Naive thymus-derived CD8-positive, alpha-beta T cell (primary cell): ENCODE measurements at regions not wholly inside any gene's neighbourhood (a gene's known extent, or its start where the extent isn't known, plus 50 kb on each side); places are given as distances from the start of the nearest gene placed in this dataset.

Source experiments
- ATAC-seq, 2 donors: fragments of 150-1000 bp; cut with Tn5 transposase in 1 of 2; sonication (Bioruptor Pico), chemical (Tn5 transposase) in 1 of 2; 1 replicate in 1 of 2; 2 replicates in 1 of 2; pipeline ENCODE4 v1.10.0; 2021; ENCODE audit warnings: mild to moderate bottlenecking in 2 of 2, moderate library complexity in 2 of 2
- POLR2A ChIA-PET: fragments of 350-600 bp; sonication (Branson Sonifier 250); formaldehyde crosslinking; loops from one replicate; lab custom pipeline; 2021; ENCODE audit warnings: antibody characterized with exemption; lab: Charles Lee
- DNase-seq, 10 donors: peaks; one replicate each; pipeline versions ENCODE4 v3.0.0 to v3.0.0-alpha.2; 2020 to 2022
- H3K27ac Mint-ChIP-seq, 10 donors: one replicate each; pipeline ENCODE4 v1.8.0; 2020 to 2022; ENCODE audit warnings: mild to moderate bottlenecking in 10 of 10, mixed read lengths in 10 of 10, moderate library complexity in 4 of 10, inconsistent platforms in 1 of 10
- H3K27me3 Mint-ChIP-seq, 5 donors: one replicate each; pipeline ENCODE4 v1.8.0; 2021 to 2022; ENCODE audit warnings: mixed read lengths in 5 of 5
- H3K36me3 Mint-ChIP-seq, 3 donors: one replicate each; pipeline ENCODE4 v1.8.0; 2020 to 2022; ENCODE audit warnings: mixed read lengths in 3 of 3, mild to moderate bottlenecking in 2 of 3, inconsistent platforms in 1 of 3
- H3K4me1 Mint-ChIP-seq, 4 donors: one replicate each; pipeline ENCODE4 v1.8.0; 2021 to 2022; ENCODE audit warnings: mixed read lengths in 4 of 4
- H3K4me3 Mint-ChIP-seq, 10 donors: one replicate each; pipeline ENCODE4 v1.8.0; 2020 to 2022; ENCODE audit warnings: mild to moderate bottlenecking in 10 of 10, mixed read lengths in 10 of 10, moderate library complexity in 6 of 10, inconsistent platforms in 1 of 10
- H3K9me3 Mint-ChIP-seq, 9 donors: one replicate each; pipeline ENCODE4 v1.8.0; 2020 to 2022; ENCODE audit warnings: mixed read lengths in 9 of 9, mild to moderate bottlenecking in 3 of 9, inconsistent platforms in 1 of 9, moderate library complexity in 1 of 9

DNA sequence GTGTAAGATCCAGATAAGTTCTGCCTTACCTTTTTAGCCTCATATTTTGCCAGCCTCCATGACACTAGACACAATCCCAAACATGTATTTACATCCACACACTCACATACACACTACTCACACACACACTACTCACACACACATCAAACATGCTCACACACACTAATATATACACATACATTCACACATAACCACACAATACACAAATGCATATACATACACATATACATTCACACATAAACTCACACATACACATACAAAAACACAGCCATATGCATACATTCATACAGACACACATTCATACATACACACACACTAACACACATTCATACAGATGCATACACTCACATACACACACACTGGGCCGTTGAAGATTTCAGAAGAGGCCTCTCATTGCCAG is 109.5 kb downstream of the MAIP1 start:
- Mint-ChIP-seq H3K27ac (no peak overlapping the region), H3K36me3 (no peaks in the 10 kb centered on the region), H3K9me3 (no peaks in the 10 kb centered on the region), H3K4me3 (no peak overlapping the region), H3K4me1 (no peaks in the 10 kb centered on the region), H3K27me3 (peaks cover 0 to 21% (median 4%) of the 10 kb centered on the region in 5 donors)
- ATAC-seq (no peak), DNase-seq (no peak)
- POLR2A ChIA-PET = no interaction called here

DNA sequence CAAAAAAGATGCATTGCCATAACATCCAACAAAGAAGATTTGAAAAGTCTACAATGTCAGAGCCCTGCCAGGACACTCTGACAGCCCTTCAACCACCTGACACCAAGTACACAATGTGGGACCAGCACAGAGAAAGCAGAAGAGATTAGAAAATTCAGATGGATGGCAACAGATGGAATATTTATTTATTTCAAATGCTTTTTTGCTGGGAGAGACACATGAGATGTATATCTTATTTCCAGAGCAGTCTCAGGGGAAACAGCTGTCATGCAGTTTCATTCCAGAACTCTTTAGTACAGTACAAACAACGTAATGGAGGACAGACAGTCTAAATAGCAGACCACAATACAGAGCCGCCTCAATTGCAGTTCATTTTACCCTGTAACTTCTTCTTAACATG is 110.1 kb downstream of the MAIP1 start:
- POLR2A ChIA-PET = no interaction called here
- Mint-ChIP-seq H3K4me3 (no peak overlapping the region), H3K36me3 (no peaks in the 10 kb centered on the region), H3K4me1 (no peaks in the 10 kb centered on the region), H3K27me3 (peaks cover 0 to 21% (median 4%) of the 10 kb centered on the region in 5 donors), H3K9me3 (no peaks in the 10 kb centered on the region), H3K27ac (no peak overlapping the region)
- DNase-seq = no peak
- ATAC-seq = no peak

DNA sequence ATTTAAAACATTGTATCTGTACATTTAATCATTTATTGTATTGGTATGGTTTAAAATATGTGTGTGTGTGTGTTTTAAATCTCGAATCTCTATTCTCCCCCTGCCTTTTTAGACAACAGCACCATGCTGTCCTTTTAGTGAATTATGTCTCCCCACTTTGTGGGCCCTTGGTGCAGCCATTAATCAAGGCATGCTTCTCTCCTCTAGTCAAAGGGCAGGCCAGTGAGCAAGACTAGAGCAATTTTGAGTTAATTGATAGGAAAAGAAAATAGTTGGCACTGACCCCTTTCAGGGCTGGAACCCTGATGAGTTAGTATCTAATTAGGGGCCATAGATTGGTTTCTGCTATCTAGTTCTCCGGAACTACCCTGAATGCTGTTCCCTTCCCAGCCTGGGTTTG is 111.0 kb downstream of the MAIP1 start:
- H3K9me3 Mint-ChIP-seq = peaks cover 0 to 3% (median 0%) of the 10 kb centered on the region in 9 donors
- POLR2A ChIA-PET = no interaction called here

DNA sequence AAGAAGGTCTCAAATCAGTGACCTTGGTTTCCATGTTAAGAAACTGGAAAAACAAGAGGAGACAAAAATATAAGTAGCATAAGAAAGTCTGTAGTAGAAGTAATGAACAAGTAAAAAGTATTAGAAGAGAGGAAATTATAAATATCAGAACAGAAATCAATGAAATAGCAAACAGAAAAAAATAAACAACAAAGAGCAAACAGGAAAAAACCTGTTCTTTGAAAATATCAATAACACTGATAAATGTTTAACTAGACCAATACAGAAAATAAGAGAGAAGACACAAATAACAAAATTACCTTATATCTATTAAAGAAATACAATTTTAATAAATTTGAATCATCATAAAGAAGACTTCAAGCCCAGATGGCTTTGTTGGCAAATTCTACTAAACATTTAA is 113.3 kb downstream of the MAIP1 start:
- POLR2A ChIA-PET = no interaction called here
- Mint-ChIP-seq H3K27me3 (peaks cover 0 to 12% (median 4%) of the 10 kb centered on the region in 5 donors), H3K36me3 (no peaks in the 10 kb centered on the region), H3K9me3 (peaks cover 0 to 12% (median 1%) of the 10 kb centered on the region in 9 donors), H3K27ac (no peak overlapping the region), H3K4me1 (no peaks in the 10 kb centered on the region), H3K4me3 (no peak overlapping the region)
- DNase-seq = no peak
- ATAC-seq = no peak

More for the DNA sequence above, 111.0 kb downstream of the MAIP1 start:
- DNase-seq = no peak
- ATAC-seq = no peak
- Mint-ChIP-seq H3K27ac (no peak overlapping the region), H3K27me3 (peaks cover 0 to 21% (median 4%) of the 10 kb centered on the region in 5 donors), H3K4me1 (no peaks in the 10 kb centered on the region), H3K36me3 (no peaks in the 10 kb centered on the region), H3K4me3 (no peak overlapping the region)

DNA sequence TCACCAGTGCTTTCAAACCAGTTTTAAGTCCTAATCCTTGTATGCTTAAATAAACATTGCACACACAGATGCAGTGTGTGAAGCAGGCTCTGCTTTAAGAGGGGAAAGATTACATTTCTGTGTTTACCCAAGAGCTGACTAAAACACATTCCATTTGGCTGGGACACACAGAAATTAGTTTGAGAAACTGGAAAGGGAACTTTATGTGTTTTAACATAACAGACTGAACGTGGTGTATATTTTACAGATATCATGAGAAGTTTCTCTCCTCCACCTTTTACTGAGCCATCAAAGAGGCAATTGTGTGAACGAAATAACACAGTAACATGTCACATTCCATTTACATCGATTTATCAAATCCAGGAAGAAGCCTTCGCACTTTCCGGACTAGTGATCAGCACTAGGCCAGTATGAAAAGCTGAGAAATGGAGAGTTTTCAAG is 121.8 kb downstream of the MAIP1 start:
- ATAC-seq (no peak), DNase-seq (no peak)
- H3K4me1 Mint-ChIP-seq = no peaks in the 10 kb centered on the region
- peaks cover 0 to 2% (median 0%) of the 10 kb centered on the region in 9 donors for H3K9me3 Mint-ChIP-seq
- POLR2A ChIA-PET = no interaction called here
- no peak overlapping the region for H3K4me3 Mint-ChIP-seq
- no peak overlapping the region for H3K27ac Mint-ChIP-seq
- H3K36me3 Mint-ChIP-seq = no peaks in the 10 kb centered on the region
- H3K27me3 Mint-ChIP-seq = peaks cover 3 to 21% (median 11%) of the 10 kb centered on the region in 5 donors

DNA sequence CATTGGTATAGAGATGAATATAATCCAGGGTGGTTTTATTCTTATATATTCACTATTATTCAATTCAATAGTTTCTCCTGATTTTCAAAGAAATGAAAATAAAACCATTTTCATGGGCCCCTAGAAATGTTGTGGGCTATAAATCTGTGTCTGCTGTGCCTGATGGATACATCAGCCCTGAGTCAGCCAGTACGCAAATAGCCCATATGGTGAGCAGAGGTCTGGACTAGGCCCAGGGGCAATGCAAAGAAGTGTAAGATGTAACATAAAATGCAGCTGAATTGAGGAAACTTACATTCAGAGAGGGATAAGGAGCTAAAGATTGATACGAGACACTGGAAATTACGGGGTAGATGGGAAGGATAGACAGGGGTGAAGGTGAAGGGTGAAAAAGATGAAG is 122.5 kb downstream of the MAIP1 start:
- ATAC-seq (no peak), DNase-seq (no peak)
- Mint-ChIP-seq H3K27me3 (peaks cover 5 to 27% (median 11%) of the 10 kb centered on the region in 5 donors), H3K4me3 (no peak overlapping the region), H3K4me1 (no peaks in the 10 kb centered on the region), H3K27ac (no peak overlapping the region), H3K36me3 (no peaks in the 10 kb centered on the region), H3K9me3 (peaks cover 0 to 2% (median 0%) of the 10 kb centered on the region in 9 donors)
- POLR2A ChIA-PET = no interaction called here

DNA sequence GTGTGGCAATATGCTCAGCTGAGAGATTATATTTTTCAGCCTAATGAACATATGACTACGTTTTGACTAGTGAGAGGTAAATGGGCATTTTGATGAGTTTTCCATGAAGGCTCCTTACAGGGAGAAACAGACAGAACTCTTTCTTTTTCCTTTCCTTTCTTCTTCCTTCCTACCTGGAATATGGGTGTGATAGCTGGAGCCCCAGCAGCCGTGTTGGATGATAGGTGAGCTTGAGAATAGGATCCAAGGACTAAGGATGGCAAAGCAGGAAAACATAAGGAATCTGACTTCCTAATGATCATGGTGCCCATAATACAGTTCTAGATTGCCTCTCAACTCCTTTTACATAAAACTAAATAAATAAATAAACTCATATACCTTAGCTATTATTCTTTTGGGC is 124.0 kb downstream of the MAIP1 start:
- peaks cover 0 to 2% (median 0%) of the 10 kb centered on the region in 9 donors for H3K9me3 Mint-ChIP-seq
- no peak overlapping the region for H3K27ac Mint-ChIP-seq
- H3K27me3 Mint-ChIP-seq = peaks cover 7 to 31% (median 9%) of the 10 kb centered on the region in 5 donors
- ATAC-seq (no peak), DNase-seq (no peak)
- H3K4me3 Mint-ChIP-seq = no peak overlapping the region
- H3K4me1 Mint-ChIP-seq = no peaks in the 10 kb centered on the region
- no peaks in the 10 kb centered on the region for H3K36me3 Mint-ChIP-seq
- POLR2A ChIA-PET = no interaction called here

DNA sequence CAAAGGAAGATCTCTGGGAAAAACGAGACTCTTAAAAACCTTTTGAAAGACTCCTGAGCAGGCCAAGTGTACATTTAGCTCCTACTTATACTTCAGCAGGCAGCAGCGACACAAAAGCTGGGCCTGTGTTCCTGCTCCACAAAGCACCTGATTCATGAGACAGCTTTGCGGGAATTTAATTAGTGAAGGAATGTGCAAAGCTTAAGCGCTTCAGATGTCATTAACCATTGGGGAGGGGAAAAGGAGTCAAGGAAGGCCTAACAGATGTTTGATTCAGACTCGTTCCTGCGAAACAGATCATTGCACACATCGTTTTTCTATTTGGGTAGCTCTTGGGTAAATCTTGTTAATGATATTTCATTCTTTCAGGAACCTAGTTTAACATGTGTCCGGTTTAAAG is 125.9 kb downstream of the MAIP1 start:
- H3K36me3 Mint-ChIP-seq = no peaks in the 10 kb centered on the region
- ATAC-seq (no peak), DNase-seq (no peak)
- no peaks in the 10 kb centered on the region for H3K4me1 Mint-ChIP-seq
- peaks cover 0 to 2% (median 0%) of the 10 kb centered on the region in 9 donors for H3K9me3 Mint-ChIP-seq
- H3K27ac Mint-ChIP-seq = no peak overlapping the region
- POLR2A ChIA-PET = no interaction called here
- H3K27me3 Mint-ChIP-seq = peaks cover 6 to 31% (median 12%) of the 10 kb centered on the region in 5 donors
- H3K4me3 Mint-ChIP-seq = no peak overlapping the region

DNA sequence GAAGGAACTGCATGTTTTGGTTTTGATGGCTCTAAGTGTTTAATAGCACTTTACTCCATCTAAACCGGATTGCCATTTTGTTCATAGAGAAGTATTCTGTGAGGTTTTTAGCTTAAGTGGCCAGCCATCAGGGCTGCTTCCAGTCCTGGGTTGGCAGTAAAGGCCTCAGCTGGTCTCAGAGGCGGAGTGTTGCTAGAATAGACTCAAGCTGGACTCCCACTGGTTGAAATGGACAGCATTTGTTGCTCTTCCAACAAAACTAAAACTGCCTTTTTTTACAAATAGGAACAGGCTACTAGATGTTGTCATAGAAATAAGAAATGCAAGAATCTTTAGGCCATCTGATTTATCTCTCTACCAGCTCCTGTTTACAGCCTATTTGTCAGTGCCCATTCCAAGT is 126.4 kb downstream of the MAIP1 start:
- POLR2A ChIA-PET = no interaction called here
- Mint-ChIP-seq H3K27ac (no peak overlapping the region), H3K27me3 (peaks cover 6 to 31% (median 12%) of the 10 kb centered on the region in 5 donors), H3K9me3 (peaks cover 0 to 2% (median 0%) of the 10 kb centered on the region in 9 donors), H3K4me1 (no peaks in the 10 kb centered on the region), H3K36me3 (no peaks in the 10 kb centered on the region), H3K4me3 (no peak overlapping the region)
- ATAC-seq (no peak), DNase-seq (no peak)

DNA sequence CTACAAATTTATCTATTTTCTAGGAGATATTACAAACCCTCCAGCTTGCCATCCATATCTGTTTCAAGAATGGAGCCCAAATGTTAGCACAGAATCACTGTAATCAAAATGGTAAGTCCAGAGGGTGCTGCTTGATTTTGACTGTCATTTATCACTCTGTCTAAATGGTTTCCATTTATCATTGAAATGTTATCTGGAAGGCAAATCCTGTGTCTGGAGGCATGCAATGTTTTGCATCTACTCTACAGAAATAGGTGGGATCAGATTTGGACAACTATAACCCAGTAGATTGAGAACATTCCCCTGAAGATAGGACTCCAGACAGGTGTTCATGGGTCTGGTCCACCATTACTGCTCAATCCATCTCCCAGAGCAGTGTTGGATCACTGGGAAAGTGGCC is 128.7 kb downstream of the MAIP1 start:
- POLR2A ChIA-PET = no interaction called here
- Mint-ChIP-seq H3K4me3 (no peak overlapping the region), H3K27me3 (peaks cover 7 to 31% (median 13%) of the 10 kb centered on the region in 5 donors), H3K9me3 (peaks cover 0 to 2% (median 0%) of the 10 kb centered on the region in 9 donors), H3K4me1 (no peaks in the 10 kb centered on the region), H3K36me3 (no peaks in the 10 kb centered on the region), H3K27ac (no peak overlapping the region)
- ATAC-seq (no peak), DNase-seq (no peak)

DNA sequence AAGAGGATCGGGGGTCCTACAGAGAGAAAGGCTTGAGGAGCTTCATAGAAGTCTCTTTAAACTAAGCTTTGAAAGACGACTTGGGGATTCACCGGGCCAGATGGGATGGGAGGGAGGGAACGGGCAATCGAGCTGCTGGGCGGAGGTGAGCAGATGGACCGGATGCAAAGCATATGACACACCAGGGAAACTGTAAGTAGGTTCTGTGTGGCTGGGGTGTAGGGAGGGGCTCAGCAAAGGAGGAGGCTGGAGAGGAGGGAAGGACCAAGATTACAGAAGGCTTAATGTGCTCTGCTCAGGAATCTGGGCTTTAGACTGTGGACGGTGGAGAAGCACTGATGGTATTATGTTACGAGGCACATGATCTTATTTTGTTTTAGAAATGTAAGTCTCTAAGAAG is 131.5 kb downstream of the MAIP1 start:
- DNase-seq (no peak), ATAC-seq (no peak)
- Mint-ChIP-seq H3K4me3 (no peak overlapping the region), H3K27ac (no peak overlapping the region), H3K4me1 (no peaks in the 10 kb centered on the region), H3K36me3 (no peaks in the 10 kb centered on the region), H3K27me3 (peaks cover 0 to 38% (median 10%) of the 10 kb centered on the region in 5 donors), H3K9me3 (no peaks in the 10 kb centered on the region)
- POLR2A ChIA-PET = no interaction called here

DNA sequence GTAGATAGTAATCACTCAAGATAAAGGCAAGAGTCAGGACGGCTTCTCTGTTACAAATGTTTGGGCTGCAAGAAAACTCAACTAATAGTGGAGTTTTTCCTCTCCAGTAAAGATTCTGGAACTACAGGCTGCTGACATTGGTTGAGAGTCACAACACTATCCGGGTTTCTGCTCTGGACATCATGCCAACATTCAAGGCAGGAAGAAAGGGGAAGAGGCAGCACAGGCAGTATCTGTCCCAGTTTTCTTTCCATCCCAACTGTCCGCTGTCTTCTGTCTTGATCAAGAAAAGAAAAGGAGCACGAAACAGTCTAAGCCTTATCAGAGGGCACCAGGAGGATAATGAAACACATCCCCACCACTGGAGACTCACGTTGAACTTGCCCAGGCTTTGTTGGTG is 132.1 kb downstream of the MAIP1 start:
- Mint-ChIP-seq H3K27me3 (peaks cover 1 to 38% (median 12%) of the 10 kb centered on the region in 5 donors), H3K27ac (no peak overlapping the region), H3K4me3 (no peak overlapping the region), H3K9me3 (no peaks in the 10 kb centered on the region), H3K36me3 (no peaks in the 10 kb centered on the region), H3K4me1 (no peaks in the 10 kb centered on the region)
- ATAC-seq = no peak
- DNase-seq = no peak
- POLR2A ChIA-PET = no interaction called here

DNA sequence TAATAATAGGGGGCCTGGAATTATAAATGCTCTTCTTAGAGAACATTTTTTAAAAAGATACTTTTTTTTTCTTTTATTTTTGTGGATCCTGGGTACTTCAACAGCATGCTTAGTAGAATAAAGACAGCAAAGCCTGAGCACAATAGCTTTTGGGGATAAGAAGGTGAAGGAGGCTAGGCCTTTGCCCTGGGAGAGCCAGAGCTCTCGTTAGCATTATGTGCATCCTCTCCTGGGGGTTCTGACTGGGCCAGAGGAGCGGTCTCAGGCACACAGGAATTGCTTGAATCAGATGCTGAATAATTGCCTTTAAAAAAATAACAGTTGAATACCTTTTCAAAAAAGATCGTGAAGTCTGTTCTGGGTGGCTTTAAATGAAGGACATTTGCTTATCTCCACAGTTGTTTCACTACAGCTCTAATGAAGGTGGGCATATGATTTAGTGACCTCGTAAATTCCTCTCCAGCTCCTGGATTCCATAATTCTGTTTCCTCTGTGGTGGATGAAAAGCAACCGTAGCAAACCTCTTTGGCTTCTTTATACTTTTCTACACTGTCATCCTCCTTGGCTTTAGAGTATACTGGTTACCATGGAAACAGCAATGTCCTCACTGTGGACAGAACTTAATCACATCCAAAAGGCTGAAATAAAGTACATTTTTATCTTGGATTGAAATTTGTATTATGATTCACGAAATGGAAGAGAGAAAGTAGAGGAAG is 133.8 kb downstream of the MAIP1 start:
- no peaks in the 10 kb centered on the region for H3K4me1 Mint-ChIP-seq
- H3K27ac Mint-ChIP-seq = no peak overlapping the region
- H3K9me3 Mint-ChIP-seq = no peaks in the 10 kb centered on the region
- DNase-seq (no peak), ATAC-seq (no peak)
- H3K27me3 Mint-ChIP-seq = peaks cover 1 to 36% (median 15%) of the 10 kb centered on the region in 5 donors
- POLR2A ChIA-PET = no interaction called here
- H3K36me3 Mint-ChIP-seq = no peaks in the 10 kb centered on the region
- H3K4me3 Mint-ChIP-seq = no peak overlapping the region

DNA sequence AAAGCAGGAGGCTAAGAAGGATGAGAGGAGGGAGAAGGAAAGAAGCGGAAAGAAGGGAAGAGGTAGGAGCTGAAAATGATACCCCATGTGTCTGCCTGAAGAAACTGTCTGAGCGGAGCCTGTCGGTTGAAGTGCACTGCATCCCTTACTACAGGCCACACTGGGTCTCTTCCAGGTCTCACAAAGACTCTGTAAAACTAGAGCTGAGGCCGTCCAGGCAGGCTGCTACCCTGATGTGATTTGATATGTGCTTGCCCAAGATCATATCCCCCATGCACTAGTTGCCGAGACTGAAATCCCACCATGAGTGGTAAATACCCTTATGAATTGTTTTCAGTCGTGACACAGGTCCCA is 134.4 kb downstream of the MAIP1 start:
- POLR2A ChIA-PET = no interaction called here
- no peaks in the 10 kb centered on the region for H3K36me3 Mint-ChIP-seq
- H3K4me1 Mint-ChIP-seq = no peaks in the 10 kb centered on the region
- ATAC-seq (no peak), DNase-seq (no peak)
- no peak overlapping the region for H3K27ac Mint-ChIP-seq
- H3K9me3 Mint-ChIP-seq = no peaks in the 10 kb centered on the region
- H3K4me3 Mint-ChIP-seq = no peak overlapping the region
- peaks cover 1 to 36% (median 15%) of the 10 kb centered on the region in 5 donors for H3K27me3 Mint-ChIP-seq
